NCI-H510A (cell line): ENCODE measurements at regions not wholly inside any gene's neighbourhood (a gene's known extent, or its start where the extent isn't known, plus 50 kb on each side); places are given as distances from the start of the nearest gene placed in this dataset.
A peak's percentile ranks its signal among the peaks of the same experiment; 100 is the strongest.
"Not testable (repeated sequence)": the region's sequence is repeated elsewhere in the genome, so short reads cannot be mapped to it uniquely, and the experiment has no call there.

Experiments
- DNase-seq: peaks from one replicate; lab custom pipeline; 2025; lab: John Stamatoyannopoulos, UW

DNA sequence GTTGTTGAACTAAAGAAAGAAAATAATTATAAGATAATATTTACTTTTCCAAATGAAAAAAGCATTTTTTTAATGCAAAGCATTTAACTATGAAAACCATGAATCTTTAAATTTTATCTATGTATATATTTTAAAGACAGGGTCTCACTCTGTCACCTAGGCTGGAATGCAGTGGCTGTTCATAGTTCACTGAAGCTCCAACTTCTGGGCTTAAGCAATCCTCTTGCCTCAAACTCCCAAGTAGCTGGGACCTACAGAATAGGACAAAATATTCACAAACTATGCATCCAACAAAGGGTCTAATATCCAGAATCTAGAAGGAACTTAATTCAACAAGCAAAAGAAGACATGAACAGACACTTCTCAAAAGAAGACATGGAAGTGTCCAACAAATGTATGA is 55.9 kb upstream of the ALB start:
- DNase-seq, result no peak

DNA sequence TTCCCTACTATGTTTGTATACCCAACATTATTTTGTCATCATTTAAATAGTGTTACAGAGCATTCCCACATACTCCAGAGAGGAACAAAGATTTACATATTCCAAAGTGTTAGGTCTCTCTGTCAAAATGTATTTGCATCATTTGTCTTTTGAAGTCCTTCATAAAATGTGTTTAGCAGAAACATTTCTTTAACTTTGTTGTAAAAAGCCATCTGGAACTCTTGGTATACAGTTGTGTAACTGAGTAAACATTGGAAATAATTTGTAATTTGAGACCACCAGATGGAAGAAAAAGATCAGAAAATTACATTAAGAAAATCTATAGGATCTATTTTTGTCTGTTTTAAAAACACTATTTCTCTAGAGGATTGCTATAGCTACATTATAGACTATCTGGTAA is 56.6 kb upstream of the ALB start:
- DNase-seq, result no peak

DNA sequence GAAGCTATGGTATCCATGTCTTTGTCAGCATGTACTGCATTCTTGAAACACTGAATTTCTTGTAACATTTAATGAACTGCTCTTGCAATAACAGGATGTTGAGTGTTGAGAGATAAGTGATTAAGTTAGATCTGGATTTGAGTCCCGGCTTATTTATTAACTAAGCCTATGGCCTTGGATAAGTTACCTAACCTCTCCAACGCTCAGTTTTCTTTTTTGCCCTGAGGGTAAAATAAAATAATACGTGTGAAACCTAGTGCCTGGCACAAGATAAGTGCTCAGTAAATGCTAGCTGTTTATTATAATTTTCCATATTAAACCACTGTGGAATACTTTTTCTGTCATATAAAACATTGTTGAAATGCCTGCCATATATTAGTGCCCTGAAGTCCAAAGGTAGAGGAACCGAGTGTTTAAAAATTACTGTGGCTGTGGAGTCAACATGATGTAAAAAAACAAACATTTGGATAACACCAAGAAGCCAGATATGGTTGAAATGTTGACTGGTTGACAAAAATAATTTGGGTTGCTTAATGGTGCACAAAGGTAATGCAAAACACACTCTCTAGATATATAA is 58.6 kb upstream of the ALB start:
- DNase-seq, result no peak

DNA sequence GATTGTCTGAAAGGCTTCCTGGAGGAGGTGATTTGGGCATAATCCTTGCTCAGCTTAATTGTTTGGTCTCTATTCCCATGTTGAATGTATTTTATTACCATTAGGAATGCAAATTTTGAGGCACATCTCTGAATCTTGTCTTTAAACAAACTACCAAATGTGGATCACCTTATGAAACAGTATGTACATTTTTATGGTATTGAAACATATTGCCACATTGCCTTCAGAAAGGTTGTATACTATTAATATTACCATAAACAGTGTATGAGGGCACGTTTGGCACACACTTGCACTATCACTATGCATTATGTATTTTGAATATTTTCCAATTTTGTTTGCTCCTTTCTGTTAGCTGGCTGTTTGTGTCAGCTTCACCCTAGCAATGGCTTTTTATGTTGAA is 60.0 kb upstream of the ALB start:
- no peak for DNase-seq

DNA sequence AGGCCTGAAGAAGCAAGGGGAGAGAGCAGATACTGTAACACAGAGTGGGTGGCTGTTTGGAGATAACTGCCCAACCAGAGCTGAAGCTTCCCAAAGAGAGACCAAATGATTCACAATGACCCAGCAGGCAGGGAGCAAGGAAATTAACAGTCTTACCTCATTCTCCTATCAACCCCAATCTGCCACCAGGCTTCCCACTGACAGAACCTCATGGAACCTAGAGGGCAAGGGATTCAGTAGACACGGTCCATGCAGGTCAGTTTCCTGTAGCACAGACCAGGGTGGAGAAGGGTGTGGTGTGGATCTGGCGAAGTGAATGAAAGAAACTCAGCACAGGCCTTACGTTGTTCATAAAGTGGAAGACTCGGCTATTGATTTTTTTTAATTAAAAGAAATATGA is 60.7 kb upstream of the ALB start:
- no peak for DNase-seq

DNA sequence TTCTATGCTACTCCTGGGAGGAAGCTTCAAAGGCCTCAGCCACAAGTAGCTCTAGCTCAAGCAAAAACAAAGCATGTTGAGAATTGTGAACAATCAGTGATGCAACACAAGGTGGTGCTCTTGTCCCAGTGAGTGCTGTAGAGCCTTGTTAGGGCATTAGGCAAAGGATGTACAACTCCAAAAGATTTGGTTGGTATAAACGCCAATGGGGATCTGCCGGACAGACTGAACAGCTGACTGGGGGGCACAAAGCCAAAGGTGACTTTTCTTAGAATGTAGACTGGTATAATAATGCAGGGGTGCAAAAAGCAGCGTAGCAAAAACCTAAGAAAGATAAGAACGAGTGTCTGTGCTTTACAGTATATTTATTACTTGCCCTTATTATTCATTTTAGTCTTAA is 62.6 kb upstream of the ALB start:
- DNase-seq, result peak; percentile 47

DNA sequence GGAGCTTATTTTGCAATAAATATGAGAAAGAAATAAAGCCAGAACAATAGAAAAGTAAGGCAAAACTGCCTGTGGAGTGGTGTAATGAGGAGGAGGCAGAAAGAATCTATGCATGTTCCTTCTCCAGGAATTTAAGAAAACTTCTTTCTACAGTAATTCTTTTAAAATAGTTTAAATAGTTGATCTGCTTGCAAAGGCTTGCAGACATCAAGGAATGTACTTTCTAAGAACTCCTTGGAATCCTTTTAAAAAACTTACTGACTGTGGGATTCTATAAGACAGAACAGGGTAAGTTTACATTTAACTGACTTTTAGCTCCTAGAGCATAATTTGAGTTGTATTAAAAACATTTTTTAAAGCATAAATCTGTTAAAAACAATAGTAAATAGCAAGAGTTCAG is 63.2 kb upstream of the ALB start:
- DNase-seq, result no peak

DNA sequence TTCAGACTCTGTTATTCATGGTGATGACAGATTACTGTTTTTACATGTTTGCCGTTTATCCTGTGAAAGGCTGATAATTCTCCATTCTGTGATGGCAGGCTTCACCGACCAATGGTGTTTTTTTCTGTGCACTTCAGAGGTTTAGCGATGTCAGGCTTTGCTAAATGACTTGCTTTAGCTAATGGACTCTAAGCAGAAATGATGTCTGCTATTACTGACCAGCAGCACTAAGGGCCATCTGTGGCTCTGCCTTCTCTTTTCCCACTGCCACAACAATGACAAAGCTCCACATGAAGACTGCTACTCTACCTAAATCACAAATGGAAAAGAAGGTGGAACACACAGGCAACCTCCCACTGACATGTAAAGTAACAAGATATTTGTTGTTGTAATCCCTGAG is 68.4 kb upstream of the ALB start:
- no peak for DNase-seq

DNA sequence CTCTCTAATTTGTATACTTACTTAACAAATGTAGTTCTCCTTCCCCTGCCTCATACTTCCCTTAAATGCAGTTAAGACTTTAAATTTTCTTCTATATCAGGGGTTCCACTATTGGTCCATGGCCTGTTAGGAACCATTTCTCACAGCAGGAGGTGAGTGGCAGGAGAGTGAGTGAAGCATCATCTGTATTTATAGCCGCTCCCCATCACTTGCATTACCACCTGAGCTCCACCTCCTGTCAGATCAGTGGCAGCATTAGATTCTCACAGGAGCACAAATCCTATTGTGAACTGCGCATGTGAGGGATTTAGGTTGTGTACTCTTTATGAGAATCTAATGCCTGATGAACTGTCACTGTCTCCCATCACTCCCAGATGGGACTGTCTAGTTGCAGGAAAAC is 72.1 kb upstream of the ALB start:
- DNase-seq, result not testable (repeated sequence)

DNA sequence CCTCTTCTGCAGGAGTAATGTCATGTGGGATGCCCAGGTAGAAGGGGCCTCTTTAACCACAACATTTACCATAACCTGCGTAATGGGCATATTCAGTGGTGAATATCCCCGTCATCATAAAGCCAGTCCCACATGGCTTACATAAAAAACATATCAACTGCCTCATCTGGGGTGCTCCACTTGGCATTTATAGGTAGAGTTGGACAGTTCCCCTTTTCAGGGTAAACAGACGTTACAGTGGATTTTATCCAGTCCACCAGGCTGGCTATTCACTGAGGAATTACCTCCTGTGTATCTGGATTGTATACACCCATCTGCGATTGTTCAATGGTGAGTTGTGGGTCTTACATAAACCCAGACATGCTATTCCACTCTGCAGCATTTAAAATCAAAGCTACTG is 70.7 kb upstream of the ANKRD17 start:
- DNase-seq, result no peak

DNA sequence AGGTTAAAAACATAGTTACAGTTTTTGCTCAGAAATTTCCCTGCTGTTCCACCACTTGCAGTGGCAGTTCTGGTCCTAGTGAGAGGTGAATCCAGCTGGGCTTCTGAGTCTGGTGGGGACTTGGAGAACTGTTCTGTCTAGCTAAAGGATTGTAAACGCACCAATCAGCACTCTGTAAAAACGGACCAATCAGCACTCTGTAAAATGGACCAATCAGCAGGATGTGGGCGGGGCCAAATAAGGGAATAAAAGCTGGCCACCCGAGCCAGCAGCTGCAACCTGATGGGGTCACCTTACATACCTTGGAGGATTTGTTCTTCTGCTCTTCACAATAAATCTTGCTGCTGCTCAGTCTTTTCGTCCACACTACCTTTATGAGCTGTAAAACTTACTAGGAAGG is 67.2 kb upstream of the ANKRD17 start:
- not testable (repeated sequence) for DNase-seq

DNA sequence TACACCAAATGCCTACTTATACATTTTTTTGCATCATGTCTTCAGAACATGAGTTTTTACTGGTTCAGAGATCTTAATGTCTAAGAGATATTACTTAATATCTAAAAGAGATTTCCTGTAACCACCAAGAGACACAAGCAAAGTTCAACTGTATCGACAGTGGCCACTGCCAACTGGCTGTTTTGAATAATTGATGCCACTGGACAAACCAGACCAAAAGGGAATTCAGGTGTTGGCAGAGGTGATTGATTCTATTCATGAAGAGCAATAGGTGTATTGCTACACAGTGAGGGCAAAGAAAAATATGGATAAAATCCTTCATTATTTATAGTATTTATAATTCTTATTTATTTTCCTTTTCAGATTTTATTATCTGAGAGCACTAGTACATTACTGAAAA is 58.5 kb upstream of the ANKRD17 start:
- DNase-seq, result no peak

DNA sequence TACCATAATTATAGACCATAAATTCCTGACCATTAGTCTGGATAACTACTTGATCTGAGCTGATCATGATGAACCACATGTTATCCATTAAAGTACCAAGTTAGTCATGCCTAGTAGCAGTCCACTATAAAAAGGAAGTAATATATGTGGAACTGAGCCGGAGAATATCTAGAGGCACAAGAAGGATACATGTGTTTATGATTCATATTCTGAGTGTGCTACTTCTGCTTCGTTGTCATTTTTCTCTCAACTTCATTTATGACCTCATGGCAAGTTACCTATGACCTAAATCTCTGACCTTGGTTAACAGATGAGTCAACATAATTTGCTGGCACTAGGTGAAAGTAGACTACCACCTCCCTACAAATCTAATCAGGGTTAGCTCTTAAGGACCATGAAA is 56.5 kb upstream of the ANKRD17 start:
- no peak for DNase-seq

DNA sequence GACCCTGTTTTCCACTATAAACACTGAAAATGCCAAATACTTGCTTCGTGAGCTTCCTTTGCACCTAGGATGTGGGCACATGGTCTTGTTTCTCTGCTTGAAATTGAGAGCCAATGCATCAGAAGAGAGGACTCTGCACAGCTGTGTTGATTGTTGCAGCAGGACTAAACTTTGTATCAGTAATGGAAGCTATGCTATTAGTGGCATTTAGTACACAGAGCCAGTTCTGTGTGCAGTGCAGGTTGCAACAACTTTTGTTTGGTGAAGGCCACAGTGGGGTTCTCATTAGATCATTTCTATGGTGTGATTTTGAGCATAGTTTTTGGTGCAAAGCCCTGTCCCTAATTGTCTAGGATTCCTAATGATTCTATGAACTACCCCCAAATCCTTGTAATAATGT is 54.4 kb upstream of the ANKRD17 start:
- DNase-seq, result no peak

DNA sequence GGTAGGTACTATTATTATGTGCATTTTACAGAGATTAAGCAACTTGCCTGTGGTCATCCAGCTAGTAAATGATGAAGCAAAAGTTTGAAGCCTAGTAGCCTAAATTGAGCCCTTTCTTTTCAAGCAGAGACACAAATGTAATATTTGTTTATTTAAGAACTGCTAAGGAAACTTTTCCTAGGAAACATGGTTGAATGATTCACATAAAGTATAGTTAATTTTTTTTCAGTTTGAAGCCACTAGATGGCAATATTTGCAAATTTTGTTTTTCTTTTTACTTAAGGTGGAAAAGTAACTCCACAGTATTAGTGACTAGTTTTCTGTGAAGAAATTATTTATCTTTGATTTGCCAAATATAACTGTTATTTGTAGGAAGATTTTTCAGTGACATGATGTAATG is 52.8 kb upstream of the ANKRD17 start:
- DNase-seq, result no peak

DNA sequence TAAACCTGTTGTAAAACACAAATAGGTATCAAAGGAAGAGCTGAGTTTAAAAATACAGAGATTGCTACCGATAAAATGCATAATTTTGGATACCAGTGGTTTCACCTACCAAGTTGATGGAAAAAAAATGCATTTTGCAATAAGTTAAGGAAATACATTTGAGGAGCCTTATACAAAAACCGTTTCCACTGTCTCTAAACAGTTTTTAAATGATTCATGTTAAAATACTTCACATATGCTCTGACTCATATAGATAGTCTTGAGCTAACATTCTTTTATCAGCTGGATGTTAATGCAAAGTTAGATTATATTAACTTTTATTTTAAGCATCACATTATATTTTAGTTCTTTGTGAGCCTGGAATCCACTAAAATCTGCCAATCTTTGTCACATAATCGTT is 50.6 kb upstream of the ANKRD17 start:
- DNase-seq, result no peak
